MM.1S (cell line): ENCODE measurements at regions not wholly inside any gene's neighbourhood (a gene's known extent, or its start where the extent isn't known, plus 50 kb on each side); places are given as distances from the start of the nearest gene placed in this dataset.
A peak's percentile ranks its signal among the peaks of the same experiment; 100 is the strongest.

ENCODE experiments used
- DNase-seq: peaks from one replicate; pipeline ENCODE4 v3.0.0-alpha.2; 2015
- H2AFZ ChIP-seq: fragments of 300-600 bp; sonication (generic); 2 replicates; pipeline ENCODE4 v1.6.0; 2016; ENCODE audit warnings: antibody characterized with exemption, low read length
- H3F3A ChIP-seq: fragments of 300-600 bp; sonication (generic); 2 replicates; pipeline ENCODE4 v1.6.1; 2016; ENCODE audit warnings: mild to moderate bottlenecking, antibody characterized with exemption, low read length, moderate library complexity, mixed read lengths; ENCODE audit not compliant: insufficient read depth
- H3K27ac ChIP-seq: fragments of 300-600 bp; sonication (generic); 2 replicates; pipeline ENCODE4 v1.5.1; 2016; ENCODE audit warnings: mild to moderate bottlenecking, low read length
- H3K27me3 ChIP-seq: fragments of 300-600 bp; sonication (generic); replicated peaks from 2 replicates; pipeline ENCODE4 v1.6.0; 2016; ENCODE audit warnings: low read length; ENCODE audit not compliant: insufficient read depth
- H3K36me3 ChIP-seq: fragments of 300-600 bp; sonication (generic); replicated peaks from 2 replicates; pipeline ENCODE4 v1.6.1; 2016; ENCODE audit warnings: mild to moderate bottlenecking, low read length, mixed read lengths; ENCODE audit not compliant: insufficient read depth
- H3K4me1 ChIP-seq: fragments of 300-600 bp; sonication (generic); 2 replicates; pipeline ENCODE4 v1.6.1; 2016; ENCODE audit warnings: low read length, mixed read lengths
- H3K4me2 ChIP-seq: fragments of 300-600 bp; sonication (generic); 2 replicates; pipeline ENCODE4 v1.6.0; 2016; ENCODE audit warnings: low read depth, low read length
- H3K4me3 ChIP-seq: fragments of 300-600 bp; sonication (generic); 2 replicates; pipeline ENCODE4 v1.5.1; 2016; ENCODE audit warnings: low read length, mixed read lengths
- H3K79me2 ChIP-seq: fragments of 300-600 bp; sonication (generic); 2 replicates; pipeline ENCODE4 v1.6.1; 2016; ENCODE audit warnings: mixed run types, low read length, mixed read lengths
- H3K9ac ChIP-seq: fragments of 300-600 bp; sonication (generic); 2 replicates; pipeline ENCODE4 v1.6.1; 2016; ENCODE audit warnings: low read length, mixed read lengths
- H3K9me2 ChIP-seq: fragments of 300-600 bp; sonication (generic); replicated peaks from 2 replicates; pipeline ENCODE4 v1.6.1; 2016; ENCODE audit warnings: mild to moderate bottlenecking, low read length, mixed read lengths; ENCODE audit not compliant: insufficient read depth
- H3K9me3 ChIP-seq: fragments of 300-600 bp; sonication (generic); replicated peaks from 2 replicates; pipeline ENCODE4 v1.6.1; 2016; ENCODE audit warnings: mild to moderate bottlenecking, low read length, mixed read lengths; ENCODE audit not compliant: insufficient read depth
- H4K20me1 ChIP-seq: fragments of 300-600 bp; sonication (generic); 2 replicates; pipeline ENCODE4 v1.6.1; 2016; ENCODE audit warnings: mild to moderate bottlenecking, low read length, moderate library complexity, mixed read lengths; ENCODE audit not compliant: insufficient read depth
- CTCF ChIP-seq: fragments of 300-600 bp; sonication (generic); IDR thresholded peaks from 2 replicates; pipeline ENCODE4 v1.5.1; 2016; ENCODE audit warnings: antibody characterized with exemption, low read length, mixed read lengths
- EZH2 ChIP-seq: fragments of 300-600 bp; sonication (generic); optimal IDR thresholded peaks from 2 replicates; pipeline ENCODE3; 2017; ENCODE audit warnings: low read depth, mild to moderate bottlenecking, antibody characterized with exemption, low read length, mixed read lengths
- EZH2phosphoT487 ChIP-seq: fragments of 300-600 bp; sonication (generic); IDR thresholded peaks from 2 replicates; pipeline ENCODE4 v1.6.1; 2018; ENCODE audit warnings: antibody characterized with exemption, low read length

- H3K4me2 ChIP-seq, result peak overlapping the region; percentile 10; the same call in 1 of the 2 replicates
- no peaks in the 10 kb centered on the region for H3K36me3 ChIP-seq
- H3K79me2 ChIP-seq, result no peaks in the 10 kb centered on the region
- no peak overlapping the region for H3K9ac ChIP-seq
- H3K4me1 ChIP-seq, result peaks cover 11% of the 10 kb centered on the region; the same call in 1 of the 2 replicates
- no peaks in the 10 kb centered on the region for H3K9me3 ChIP-seq
- H4K20me1 ChIP-seq, result no peaks in the 10 kb centered on the region
- H3F3A ChIP-seq, result no peaks in the 10 kb centered on the region; the same call in 1 of the 2 replicates
- no peaks in the 10 kb centered on the region for H3K27me3 ChIP-seq
- H2AFZ ChIP-seq, result no peak overlapping the region
- peak; percentile 28 for DNase-seq
- no peak overlapping the region for H3K4me3 ChIP-seq
- TF ChIP-seq EZH2, result no peak
- TF ChIP-seq EZH2phosphoT487, result no peak
- no peak for TF ChIP-seq CTCF
- H3K27ac ChIP-seq, result no peak overlapping the region
- H3K9me2 ChIP-seq, result no peaks in the 10 kb centered on the region
Measured at GRCh38 chr3:174716956-174717505, 142.1 kb upstream of the NAALADL2 start.

GRCh38 chr3:174720717-174721116 lies 138.4 kb upstream of the NAALADL2 start:
- Histone ChIP-seq H3K9ac (no peak overlapping the region), H2AFZ (no peak overlapping the region), H3K36me3 (no peaks in the 10 kb centered on the region), H3K4me3 (no peak overlapping the region), H3F3A (no peaks in the 10 kb centered on the region; the same call in 1 of the 2 replicates), H3K9me2 (no peaks in the 10 kb centered on the region), H3K27me3 (no peaks in the 10 kb centered on the region), H3K27ac (no peak overlapping the region), H3K4me1 (peaks cover 11% of the 10 kb centered on the region; the same call in 1 of the 2 replicates), H3K9me3 (no peaks in the 10 kb centered on the region), H4K20me1 (no peaks in the 10 kb centered on the region), H3K79me2 (no peaks in the 10 kb centered on the region), H3K4me2 (no peak overlapping the region)
- DNase-seq, result no peak
- TF ChIP-seq EZH2, result no peak
- no peak for TF ChIP-seq CTCF
- no peak for TF ChIP-seq EZH2phosphoT487

GRCh38 chr3:174725303-174725702 lies 133.8 kb upstream of the NAALADL2 start:
- no peak overlapping the region for H3K9ac ChIP-seq
- H3K4me1 ChIP-seq, result no peaks in the 10 kb centered on the region
- no peak overlapping the region for H3K4me2 ChIP-seq
- no peaks in the 10 kb centered on the region for H3K9me2 ChIP-seq
- TF ChIP-seq EZH2phosphoT487 (no peak), CTCF (no peak), EZH2 (no peak)
- H4K20me1 ChIP-seq, result no peaks in the 10 kb centered on the region
- H3K79me2 ChIP-seq, result no peaks in the 10 kb centered on the region
- H3K36me3 ChIP-seq, result no peaks in the 10 kb centered on the region
- no peaks in the 10 kb centered on the region for H3F3A ChIP-seq
- H3K27me3 ChIP-seq, result no peaks in the 10 kb centered on the region
- H2AFZ ChIP-seq, result no peak overlapping the region
- no peak for DNase-seq
- H3K27ac ChIP-seq, result no peak overlapping the region
- H3K4me3 ChIP-seq, result no peak overlapping the region
- no peaks in the 10 kb centered on the region for H3K9me3 ChIP-seq
